HepG2 (cell line): ENCODE measurements at regions not wholly inside any gene's neighbourhood (a gene's known extent, or its start where the extent isn't known, plus 50 kb on each side); places are given as distances from the start of the nearest gene placed in this dataset.

Experiments
- ATAC-seq: fragments of 200-7000 bp; cut with Tn5 transposase; 3 replicates; pipeline ENCODE4 v1.9.1; 2020; ENCODE audit warnings: mild to moderate bottlenecking, moderate library complexity
- BruUV-seq: library from RNA; stranded (reverse); fragments of 400-500 nt; replicated peaks from 2 replicates; lab custom pipeline; 2021; lab: Mats Ljungman, UMichigan
- CTCF ChIA-PET: fragments of 300-600 bp; formaldehyde crosslinking; extraction: SDS; loops from one replicate; lab custom pipeline; 2021; ENCODE audit warnings: low total read pairs, inconsistent platforms, low intra/inter-chr PET ratio; lab: Yijun Ruan, JAX
- POLR2A ChIA-PET: fragments of 350-600 bp; sonication (Branson Sonifier 250); formaldehyde crosslinking; loops from one replicate; lab custom pipeline; 2020; ENCODE audit warnings: antibody characterized with exemption, inconsistent platforms; lab: Yijun Ruan, JAX
- DNase-seq: peaks from one replicate; pipeline ENCODE4 v3.0.0-alpha.2; 2015; ENCODE audit warnings: low spot score
- FAIRE-seq: peaks from 3 replicates; lab custom pipeline; 2011; peaks lifted over from hg19 to GRCh38; lab: Jason Lieb, UNC
- H2AFZ ChIP-seq: one replicate; pipeline ENCODE4 v1.6.1; 2011; ENCODE audit warnings: low read length, inconsistent platforms
- H3K27ac ChIP-seq: fragments of 300-600 bp; 3 replicates; pipeline ENCODE4 v1.8.0; 2011; ENCODE audit warnings: mixed run types, mild to moderate bottlenecking, mixed read lengths, low read length, inconsistent platforms; ENCODE audit not compliant: insufficient read depth; ENCODE audit errors: extremely low read length
- H3K27me3 ChIP-seq, 2 experiments: fragments of 200-600 bp in 1 of 2; 2 replicates in 1 of 2; 3 replicates in 1 of 2; pipeline versions ENCODE4 v1.6.0 to v1.8.0; 2011; ENCODE audit warnings: low read length in 2 of 2, mild to moderate bottlenecking in 2 of 2, moderate library complexity in 2 of 2, inconsistent platforms in 1 of 2; ENCODE audit not compliant: insufficient read depth in 2 of 2, control insufficient read depth in 1 of 2
- H3K36me3 ChIP-seq, 2 experiments: fragments of 200-600 bp in 1 of 2; replicated peaks in 1 of 2; 2 replicates in 1 of 2; 3 replicates in 1 of 2; pipeline versions ENCODE4 v1.5.1 to v1.8.0; 2011; ENCODE audit warnings: low read length in 2 of 2, inconsistent platforms in 1 of 2; ENCODE audit not compliant: insufficient read depth in 2 of 2, control insufficient read depth in 1 of 2
- H3K4me1 ChIP-seq: 2 replicates; pipeline ENCODE4 v1.5.1; 2012; ENCODE audit warnings: low read length, inconsistent platforms; ENCODE audit not compliant: insufficient read depth
- H3K4me2 ChIP-seq: 2 replicates; pipeline ENCODE4 v1.6.0; 2011; ENCODE audit warnings: low read depth, low read length, inconsistent platforms
- H3K4me3 ChIP-seq, 3 experiments: fragments of 200-600 bp in 1 of 3; sonication (generic), shearing (Covaris generic) in 1 of 3; replicated peaks in 1 of 3; 2 replicates each; pipeline ENCODE4 v1.5.1; 2011 to 2016; ENCODE audit warnings: low read length in 3 of 3, inconsistent platforms in 2 of 3, low read depth in 2 of 3, mild to moderate bottlenecking in 2 of 3, control low read depth in 1 of 3, mixed read lengths in 1 of 3; ENCODE audit not compliant: insufficient read depth in 1 of 3
- H3K79me2 ChIP-seq: one replicate; pipeline ENCODE4 v1.6.1; 2011; ENCODE audit warnings: low read length, inconsistent platforms; ENCODE audit not compliant: insufficient read depth
- H3K9ac ChIP-seq: 2 replicates; pipeline ENCODE4 v1.6.0; 2011; ENCODE audit warnings: mild to moderate bottlenecking, low read depth, low read length, inconsistent platforms; ENCODE audit not compliant: insufficient read depth
- H3K9me3 ChIP-seq: 2 replicates; pipeline ENCODE4 v1.5.1; 2012; ENCODE audit warnings: mild to moderate bottlenecking, low read length
- H4K20me1 ChIP-seq: 2 replicates; pipeline ENCODE4 v1.6.0; 2011; ENCODE audit warnings: inconsistent platforms, mild to moderate bottlenecking, low read length, moderate library complexity; ENCODE audit not compliant: insufficient read depth
- AGO2 ChIP-seq: fragments of 200-400 bp; formaldehyde crosslinking; optimal IDR thresholded peaks from 2 replicates; pipeline ENCODE3; 2017; ENCODE audit warnings: mild to moderate bottlenecking, low read depth, low read length, moderate library complexity
- GFI1 ChIP-seq: sonication (generic); formaldehyde crosslinking; IDR thresholded peaks from 2 replicates; pipeline ENCODE4 v1.5.0; 2020; ENCODE audit warnings: missing genetic modification reagents, mild to moderate bottlenecking, borderline replicate concordance
- HOXA7 ChIP-seq: sonication (generic); formaldehyde crosslinking; IDR thresholded peaks from 2 replicates; pipeline ENCODE4 v1.8.1; 2022; ENCODE audit warnings: mild to moderate bottlenecking, missing genetic modification reagents, moderate library complexity
- KLF6 ChIP-seq: IDR thresholded peaks from 2 replicates; pipeline ENCODE4 v1.8.0; 2016; ENCODE audit warnings: missing biosample characterization, missing genetic modification reagents
- MED1 ChIP-seq: sonication (generic); formaldehyde crosslinking; IDR thresholded peaks from 2 replicates; pipeline ENCODE4 v1.4.0; 2020; ENCODE audit warnings: missing genetic modification reagents
- MXD3 ChIP-seq: IDR thresholded peaks from 2 replicates; pipeline ENCODE4 v1.6.1; 2016; ENCODE audit warnings: mild to moderate bottlenecking, missing biosample characterization, missing genetic modification reagents
- NFE2L1 ChIP-seq: sonication (generic); formaldehyde crosslinking; IDR thresholded peaks from 2 replicates; pipeline ENCODE4 v1.4.0; 2020; ENCODE audit warnings: missing genetic modification reagents, mild to moderate bottlenecking, borderline replicate concordance
- RFXANK ChIP-seq: IDR thresholded peaks from 2 replicates; pipeline ENCODE4 v1.6.1; 2016
- RFXAP ChIP-seq: sonication (generic); formaldehyde crosslinking; IDR thresholded peaks from 2 replicates; pipeline ENCODE4 v1.4.0; 2020; ENCODE audit warnings: missing genetic modification reagents, borderline replicate concordance
- XRCC5 ChIP-seq: fragments of 200-400 bp; formaldehyde crosslinking; optimal IDR thresholded peaks from 2 replicates; pipeline ENCODE3; 2017; ENCODE audit warnings: mild to moderate bottlenecking, low read length
- ZBTB33 ChIP-seq: sonication (generic); formaldehyde crosslinking; IDR thresholded peaks from 2 replicates; pipeline ENCODE4 v1.4.0; 2020; ENCODE audit warnings: missing genetic modification reagents
- ZFX ChIP-seq: sonication (generic); formaldehyde crosslinking; IDR thresholded peaks from 2 replicates; pipeline ENCODE4 v1.4.0; 2020; ENCODE audit warnings: mild to moderate bottlenecking, low read depth, missing genetic modification reagents, moderate library complexity
- ZNF558 ChIP-seq: sonication (generic); formaldehyde crosslinking; IDR thresholded peaks from 2 replicates; pipeline ENCODE4 v1.9.0; 2022; ENCODE audit warnings: mild to moderate bottlenecking, missing genetic modification reagents, borderline replicate concordance
- ZNF883 ChIP-seq: sonication (generic); formaldehyde crosslinking; IDR thresholded peaks from 2 replicates; pipeline ENCODE4 v1.5.1; 2020; ENCODE audit warnings: mild to moderate bottlenecking, missing genetic modification reagents; ENCODE audit errors: not compliant biosample characterization
- WGBS: methylation state at CpG from one replicate; pipeline ENCODE4 v1.1.6; 2017; ENCODE audit warnings: low lambda C conversion rate; 5-methylcytosine and 5-hydroxymethylcytosine counted together
- in situ Hi-C: cut with HindIII; loops from 2 replicates; pipeline ENCODE4 v1.10.0; 2017; ENCODE audit warnings: low pct_unique_long_range_greater_than_20kb; ENCODE audit not compliant: extremely low pct_ligation_motif_present
- intact Hi-C: fragments of 100-400 bp; cut with micrococcal nuclease; formaldehyde crosslinking; loops from one replicate; pipeline ENCODE4 v1.10.0; 2022; ENCODE audit not compliant: unreplicated experiment
- TF ChIP-seq, protein P1 (sequence below): sonication (generic); formaldehyde crosslinking; IDR thresholded peaks from 2 replicates; pipeline ENCODE4 v1.4.0; 2020; ENCODE audit warnings: missing genetic modification reagents
- TF ChIP-seq, protein P2 (sequence below): sonication (generic); formaldehyde crosslinking; IDR thresholded peaks from 2 replicates; pipeline ENCODE4 v1.4.0; 2020; ENCODE audit warnings: mild to moderate bottlenecking, low read depth, missing genetic modification reagents

DNA sequence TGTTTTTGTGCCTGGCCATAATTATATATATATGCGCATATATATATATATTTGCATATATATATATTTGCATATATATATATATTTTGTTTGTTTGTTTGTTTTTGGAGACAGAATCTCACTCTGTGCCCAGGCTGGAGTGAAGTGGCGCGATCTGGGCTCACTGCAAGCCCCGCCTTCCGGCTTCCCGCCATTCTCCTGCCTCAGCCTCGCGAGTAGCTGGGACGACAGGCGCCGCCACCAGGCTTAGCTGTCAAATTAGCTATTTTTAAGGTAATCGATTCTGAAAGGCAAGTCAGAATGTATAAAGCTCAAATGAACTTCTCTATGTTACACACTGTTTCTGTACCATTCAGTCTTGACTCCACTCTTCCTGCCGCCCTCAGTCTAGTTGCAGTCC is 273.3 kb downstream of the TRIML1 start:
- no peaks in the 10 kb centered on the region for H3K79me2 ChIP-seq
- intact Hi-C loops = no loop called here
- no peak overlapping the region for H3K27ac ChIP-seq
- WGBS = 79% methylated on average over 13 of the region's 13 CpGs
- H3K36me3 ChIP-seq = no peaks in the 10 kb centered on the region; a peak in 1 of 5 replicates
- no peak for ATAC-seq
- H3K4me1 ChIP-seq = no peaks in the 10 kb centered on the region
- no peak for FAIRE-seq
- no peak overlapping the region for H2AFZ ChIP-seq
- in situ Hi-C loops = no loop called here
- no TSS peak for BruUV-seq
- no peaks in the 10 kb centered on the region for H3K9me3 ChIP-seq
- H3K27me3 ChIP-seq = no peaks in the 10 kb centered on the region
- H3K9ac ChIP-seq = no peak overlapping the region
- no peaks in the 10 kb centered on the region for H4K20me1 ChIP-seq
- H3K4me2 ChIP-seq = no peak overlapping the region
- H3K4me3 ChIP-seq = no peak overlapping the region
- TF ChIP-seq, protein P1, sequence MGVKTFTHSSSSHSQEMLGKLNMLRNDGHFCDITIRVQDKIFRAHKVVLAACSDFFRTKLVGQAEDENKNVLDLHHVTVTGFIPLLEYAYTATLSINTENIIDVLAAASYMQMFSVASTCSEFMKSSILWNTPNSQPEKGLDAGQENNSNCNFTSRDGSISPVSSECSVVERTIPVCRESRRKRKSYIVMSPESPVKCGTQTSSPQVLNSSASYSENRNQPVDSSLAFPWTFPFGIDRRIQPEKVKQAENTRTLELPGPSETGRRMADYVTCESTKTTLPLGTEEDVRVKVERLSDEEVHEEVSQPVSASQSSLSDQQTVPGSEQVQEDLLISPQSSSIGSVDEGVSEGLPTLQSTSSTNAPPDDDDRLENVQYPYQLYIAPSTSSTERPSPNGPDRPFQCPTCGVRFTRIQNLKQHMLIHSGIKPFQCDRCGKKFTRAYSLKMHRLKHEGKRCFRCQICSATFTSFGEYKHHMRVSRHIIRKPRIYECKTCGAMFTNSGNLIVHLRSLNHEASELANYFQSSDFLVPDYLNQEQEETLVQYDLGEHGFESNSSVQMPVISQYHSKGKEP = no peak
- TF ChIP-seq ZBTB33 (CRISPR knock-in tag) = peak; percentile 28; the same call in 1 of the 2 replicates
- ChIA-PET CTCF (no interaction called here), POLR2A (no interaction called here)
- DNase-seq = no peak

DNA sequence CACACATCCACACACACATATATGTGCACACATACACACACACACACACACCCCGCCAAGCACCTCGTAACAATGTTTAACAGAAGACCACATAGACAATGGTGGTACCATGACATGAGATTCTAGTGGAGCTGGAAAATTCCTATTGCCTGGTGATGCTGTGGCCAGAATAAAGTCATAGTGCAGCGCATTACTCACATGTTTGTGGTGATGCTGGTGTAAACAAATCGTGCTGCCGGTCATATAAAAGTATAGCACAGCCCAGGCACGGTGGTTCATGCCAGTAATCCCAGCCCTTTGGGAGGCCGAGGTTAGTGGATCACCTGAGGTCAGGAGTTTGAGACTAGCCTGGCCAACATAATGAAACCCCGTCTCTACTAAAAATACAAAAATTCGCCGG is 275.2 kb downstream of the TRIML1 start:
- DNase-seq (no peak), FAIRE-seq (no peak), ATAC-seq (no peak)
- H3K9ac ChIP-seq = no peak overlapping the region
- no peak overlapping the region for H3K4me3 ChIP-seq
- ChIA-PET CTCF (no interaction called here), POLR2A (no interaction called here)
- no peaks in the 10 kb centered on the region for H4K20me1 ChIP-seq
- H3K79me2 ChIP-seq = no peaks in the 10 kb centered on the region
- H2AFZ ChIP-seq = no peak overlapping the region
- H3K4me2 ChIP-seq = no peak overlapping the region
- no TSS peak for BruUV-seq
- no peaks in the 10 kb centered on the region for H3K27me3 ChIP-seq
- H3K27ac ChIP-seq = no peak overlapping the region
- WGBS = 20% methylated on average over 10 of the region's 10 CpGs
- no peaks in the 10 kb centered on the region for H3K9me3 ChIP-seq
- H3K36me3 ChIP-seq = no peaks in the 10 kb centered on the region; a peak in 1 of 5 replicates
- intact Hi-C loops = no loop called here
- in situ Hi-C loops = no loop called here
- H3K4me1 ChIP-seq = no peaks in the 10 kb centered on the region
- TF ChIP-seq AGO2 (no peak), RFXAP (CRISPR knock-in tag) (no peak), MED1 (no peak), XRCC5 (no peak), KLF6 (CRISPR knock-in tag) (no peak), MXD3 (no peak), NFE2L1 (CRISPR knock-in tag) (no peak), GFI1 (CRISPR knock-in tag) (no peak), ZFX (CRISPR knock-in tag) (no peak), RFXANK (CRISPR knock-in tag) (no peak), HOXA7 (no peak), ZNF558 (CRISPR knock-in tag) (no peak), ZNF883 (CRISPR knock-in tag) (no peak)
- TF ChIP-seq, protein P2, sequence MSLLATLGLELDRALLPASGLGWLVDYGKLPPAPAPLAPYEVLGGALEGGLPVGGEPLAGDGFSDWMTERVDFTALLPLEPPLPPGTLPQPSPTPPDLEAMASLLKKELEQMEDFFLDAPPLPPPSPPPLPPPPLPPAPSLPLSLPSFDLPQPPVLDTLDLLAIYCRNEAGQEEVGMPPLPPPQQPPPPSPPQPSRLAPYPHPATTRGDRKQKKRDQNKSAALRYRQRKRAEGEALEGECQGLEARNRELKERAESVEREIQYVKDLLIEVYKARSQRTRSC (CRISPR knock-in tag) = no peak
